Smooth muscle cell (in vitro differentiated cells): ENCODE measurements at regions not wholly inside any gene's neighbourhood (a gene's known extent, or its start where the extent isn't known, plus 50 kb on each side); places are given as distances from the start of the nearest gene placed in this dataset.

Experiments
- DNase-seq: peaks from one replicate; lab custom pipeline; 2025; ENCODE audit not compliant: unreplicated experiment; lab: John Stamatoyannopoulos, UW
- H2AFZ ChIP-seq: fragments of 200-600 bp; sonication (generic); 2 replicates; pipeline ENCODE4 v1.6.0; 2016; ENCODE audit warnings: antibody characterized with exemption, low read depth, mild to moderate bottlenecking
- H3F3A ChIP-seq: fragments of 200-600 bp; sonication (generic); 2 replicates; pipeline ENCODE4 v1.6.0; 2017; ENCODE audit warnings: antibody characterized with exemption, low read depth
- H3K27ac ChIP-seq: fragments of 200-600 bp; sonication (generic); 2 replicates; pipeline ENCODE4 v1.5.1; 2016; ENCODE audit warnings: low read depth, mild to moderate bottlenecking
- H3K27me3 ChIP-seq: fragments of 200-600 bp; sonication (generic); 2 replicates; pipeline ENCODE4 v1.6.1; 2016; ENCODE audit warnings: low read depth, mild to moderate bottlenecking
- H3K36me3 ChIP-seq: fragments of 200-600 bp; sonication (generic); 2 replicates; pipeline ENCODE4 v1.5.1; 2016; ENCODE audit warnings: low read depth
- H3K4me1 ChIP-seq: fragments of 200-600 bp; sonication (generic); 2 replicates; pipeline ENCODE4 v1.5.1; 2016; ENCODE audit warnings: low read depth
- H3K4me2 ChIP-seq: fragments of 200-600 bp; sonication (generic); 2 replicates; pipeline ENCODE4 v1.6.0; 2016; ENCODE audit warnings: mild to moderate bottlenecking
- H3K4me3 ChIP-seq: fragments of 200-600 bp; sonication (generic); 2 replicates; pipeline ENCODE4 v1.5.1; 2016; ENCODE audit warnings: mild to moderate bottlenecking
- H3K79me2 ChIP-seq: fragments of 200-600 bp; sonication (generic); 2 replicates; pipeline ENCODE4 v1.6.0; 2016; ENCODE audit warnings: low read depth, mild to moderate bottlenecking
- H3K9ac ChIP-seq: fragments of 200-600 bp; sonication (generic); 2 replicates; pipeline ENCODE4 v1.6.0; 2016; ENCODE audit warnings: low read depth
- H3K9me3 ChIP-seq: fragments of 200-600 bp; sonication (generic); replicated peaks from 2 replicates; pipeline ENCODE4 v1.5.1; 2016; ENCODE audit warnings: low read depth
- H4K20me1 ChIP-seq: fragments of 200-600 bp; sonication (generic); 2 replicates; pipeline ENCODE4 v1.6.0; 2016; ENCODE audit warnings: low read depth
- CTCF ChIP-seq: fragments of 200-600 bp; sonication (generic); IDR thresholded peaks from 2 replicates; pipeline ENCODE4 v1.5.1; 2017; ENCODE audit warnings: borderline replicate concordance, mild to moderate bottlenecking, antibody characterized with exemption; ENCODE audit not compliant: insufficient read depth, poor library complexity, severe bottlenecking
- WGBS: methylation state at CpG from one replicate; pipeline ENCODE4 v1.1.7; 2016; ENCODE audit warnings: low lambda C conversion rate; 5-methylcytosine and 5-hydroxymethylcytosine counted together

GRCh38 chr15:60243769-60244168 is 154.0 kb downstream of the ANXA2 start:
- WGBS = 65% methylated on average over 4 of the region's 4 CpGs

GRCh38 chr15:60244813-60245212 is 153.0 kb downstream of the ANXA2 start:
- Histone ChIP-seq H3F3A (no peaks in the 10 kb centered on the region), H3K9ac (no peak overlapping the region), H3K9me3 (no peaks in the 10 kb centered on the region), H2AFZ (no peak overlapping the region), H3K79me2 (no peaks in the 10 kb centered on the region), H3K4me1 (no peaks in the 10 kb centered on the region), H3K27me3 (peaks cover 12% of the 10 kb centered on the region), H3K4me3 (no peak overlapping the region), H4K20me1 (no peaks in the 10 kb centered on the region), H3K27ac (no peak overlapping the region), H3K36me3 (no peaks in the 10 kb centered on the region), H3K4me2 (no peak overlapping the region)
- TF ChIP-seq CTCF = no peak
- no peak for DNase-seq

More at GRCh38 chr15:60243769-60244168, 154.0 kb downstream of the ANXA2 start:
- Histone ChIP-seq H3K9me3 (no peaks in the 10 kb centered on the region), H3K4me2 (no peak overlapping the region), H3K9ac (no peak overlapping the region), H3K79me2 (no peaks in the 10 kb centered on the region), H3K36me3 (no peaks in the 10 kb centered on the region), H3K4me1 (no peaks in the 10 kb centered on the region), H2AFZ (no peak overlapping the region), H4K20me1 (no peaks in the 10 kb centered on the region), H3K27ac (no peak overlapping the region), H3F3A (no peaks in the 10 kb centered on the region), H3K4me3 (no peak overlapping the region), H3K27me3 (peaks cover 12% of the 10 kb centered on the region)
- no peak for DNase-seq
- TF ChIP-seq CTCF = no peak

DNA sequence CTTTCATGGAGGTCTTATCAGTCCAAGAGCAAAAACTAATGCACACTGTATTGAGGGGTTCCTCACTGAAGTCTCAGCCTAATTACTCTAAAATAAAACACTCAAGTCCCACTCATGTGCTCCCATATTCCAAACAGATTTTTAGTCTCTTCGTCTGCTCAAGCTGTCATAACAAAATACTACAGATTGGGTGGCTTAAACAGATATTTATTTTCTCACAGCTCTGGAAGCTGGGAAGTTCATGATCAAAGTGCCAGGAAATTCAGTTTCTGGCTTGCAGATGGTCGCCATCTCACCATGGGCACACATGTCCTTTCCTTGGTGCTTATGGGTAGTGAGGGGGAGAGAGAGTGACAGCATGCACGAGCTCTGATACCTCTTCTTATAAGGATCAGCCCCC is 147.5 kb downstream of the ANXA2 start:
- TF ChIP-seq CTCF = no peak
- Histone ChIP-seq H3F3A (no peaks in the 10 kb centered on the region), H3K36me3 (no peaks in the 10 kb centered on the region), H3K27me3 (peaks cover 12% of the 10 kb centered on the region), H3K9ac (no peak overlapping the region), H3K79me2 (no peaks in the 10 kb centered on the region), H3K4me2 (no peak overlapping the region), H2AFZ (no peak overlapping the region), H3K27ac (no peak overlapping the region), H3K9me3 (no peaks in the 10 kb centered on the region), H3K4me1 (no peaks in the 10 kb centered on the region), H3K4me3 (no peak overlapping the region), H4K20me1 (no peaks in the 10 kb centered on the region)
- 88% methylated on average over 3 of the region's 3 CpGs for WGBS
- no peak for DNase-seq

DNA sequence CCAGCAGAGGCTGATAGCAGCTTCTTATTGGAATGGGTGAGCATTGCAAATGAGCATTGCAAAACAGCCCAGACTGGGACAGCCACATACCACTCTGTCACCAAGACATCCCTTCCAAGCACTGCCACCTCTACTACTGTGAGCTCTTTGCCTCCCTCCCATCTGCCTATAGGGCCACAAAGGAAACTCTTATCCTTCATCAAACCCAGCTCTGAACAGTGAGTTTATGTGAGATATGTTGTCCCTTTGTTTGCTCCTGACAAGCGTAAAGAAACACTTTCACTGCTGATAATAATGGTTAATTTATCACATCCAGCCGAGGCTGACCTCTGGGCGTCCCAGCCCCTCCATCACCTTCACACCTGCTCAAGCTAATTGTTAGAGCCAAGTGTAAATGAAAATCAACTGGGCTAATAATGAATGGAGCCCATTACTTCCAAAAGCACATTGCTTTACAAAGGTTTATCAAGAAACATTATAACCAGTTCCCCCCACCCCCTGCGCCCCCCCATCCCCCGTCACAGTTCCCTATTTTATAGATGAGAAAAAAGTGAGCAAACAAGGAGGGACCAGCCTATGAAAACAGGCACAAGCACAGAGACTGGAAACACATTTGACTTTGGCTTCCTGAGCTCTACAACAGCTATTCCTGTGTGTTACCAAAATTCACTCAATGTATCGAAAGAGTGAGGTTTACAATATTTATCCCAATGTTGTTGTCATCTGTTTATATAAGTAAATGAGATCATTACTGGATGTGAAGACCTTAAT is 146.3 kb downstream of the ANXA2 start:
- no peak overlapping the region for H3K9ac ChIP-seq
- peaks cover 4% of the 10 kb centered on the region for H3K27me3 ChIP-seq
- H2AFZ ChIP-seq = no peak overlapping the region
- H3F3A ChIP-seq = no peaks in the 10 kb centered on the region
- H3K27ac ChIP-seq = no peak overlapping the region
- WGBS = 83% methylated on average over 6 of the region's 6 CpGs
- TF ChIP-seq CTCF = no peak
- H3K4me2 ChIP-seq = no peak overlapping the region
- H3K9me3 ChIP-seq = no peaks in the 10 kb centered on the region
- H3K4me1 ChIP-seq = no peaks in the 10 kb centered on the region
- DNase-seq = no peak
- H3K79me2 ChIP-seq = no peaks in the 10 kb centered on the region
- no peaks in the 10 kb centered on the region for H4K20me1 ChIP-seq
- H3K36me3 ChIP-seq = no peaks in the 10 kb centered on the region
- H3K4me3 ChIP-seq = no peak overlapping the region
